GM12874 (cell line): ENCODE measurements at regions not wholly inside any gene's neighbourhood (a gene's known extent, or its start where the extent isn't known, plus 50 kb on each side); places are given as distances from the start of the nearest gene placed in this dataset.

ENCODE experiments used
- TF ChIP-seq, protein P1 (sequence below): IDR thresholded peaks from 2 replicates; pipeline ENCODE4 v1.5.1; 2011; ENCODE audit warnings: low read depth, mild to moderate bottlenecking, control low read depth, low read length, moderate library complexity; ENCODE audit not compliant: insufficient read depth

DNA sequence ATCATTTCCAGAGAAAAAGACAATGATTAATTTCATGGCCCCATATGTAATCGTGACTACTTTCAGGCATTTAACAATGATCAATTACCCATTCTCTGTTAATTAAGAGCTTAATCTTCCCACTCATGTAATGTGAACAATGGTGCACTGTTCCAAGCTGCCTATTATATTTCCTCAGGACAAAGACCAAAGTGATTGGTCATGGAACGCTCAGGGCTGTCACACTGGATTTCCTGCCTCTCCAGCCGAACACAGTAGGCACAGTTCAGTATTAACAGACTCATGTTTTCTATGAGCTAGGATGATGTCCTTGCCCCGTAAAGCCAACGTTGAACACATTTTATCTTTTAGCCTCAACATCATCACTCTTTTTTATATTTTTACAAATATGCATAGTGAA lies 142.7 kb upstream of the FZD8 start:
- TF ChIP-seq, protein P1, sequence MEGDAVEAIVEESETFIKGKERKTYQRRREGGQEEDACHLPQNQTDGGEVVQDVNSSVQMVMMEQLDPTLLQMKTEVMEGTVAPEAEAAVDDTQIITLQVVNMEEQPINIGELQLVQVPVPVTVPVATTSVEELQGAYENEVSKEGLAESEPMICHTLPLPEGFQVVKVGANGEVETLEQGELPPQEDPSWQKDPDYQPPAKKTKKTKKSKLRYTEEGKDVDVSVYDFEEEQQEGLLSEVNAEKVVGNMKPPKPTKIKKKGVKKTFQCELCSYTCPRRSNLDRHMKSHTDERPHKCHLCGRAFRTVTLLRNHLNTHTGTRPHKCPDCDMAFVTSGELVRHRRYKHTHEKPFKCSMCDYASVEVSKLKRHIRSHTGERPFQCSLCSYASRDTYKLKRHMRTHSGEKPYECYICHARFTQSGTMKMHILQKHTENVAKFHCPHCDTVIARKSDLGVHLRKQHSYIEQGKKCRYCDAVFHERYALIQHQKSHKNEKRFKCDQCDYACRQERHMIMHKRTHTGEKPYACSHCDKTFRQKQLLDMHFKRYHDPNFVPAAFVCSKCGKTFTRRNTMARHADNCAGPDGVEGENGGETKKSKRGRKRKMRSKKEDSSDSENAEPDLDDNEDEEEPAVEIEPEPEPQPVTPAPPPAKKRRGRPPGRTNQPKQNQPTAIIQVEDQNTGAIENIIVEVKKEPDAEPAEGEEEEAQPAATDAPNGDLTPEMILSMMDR, result no peak

DNA sequence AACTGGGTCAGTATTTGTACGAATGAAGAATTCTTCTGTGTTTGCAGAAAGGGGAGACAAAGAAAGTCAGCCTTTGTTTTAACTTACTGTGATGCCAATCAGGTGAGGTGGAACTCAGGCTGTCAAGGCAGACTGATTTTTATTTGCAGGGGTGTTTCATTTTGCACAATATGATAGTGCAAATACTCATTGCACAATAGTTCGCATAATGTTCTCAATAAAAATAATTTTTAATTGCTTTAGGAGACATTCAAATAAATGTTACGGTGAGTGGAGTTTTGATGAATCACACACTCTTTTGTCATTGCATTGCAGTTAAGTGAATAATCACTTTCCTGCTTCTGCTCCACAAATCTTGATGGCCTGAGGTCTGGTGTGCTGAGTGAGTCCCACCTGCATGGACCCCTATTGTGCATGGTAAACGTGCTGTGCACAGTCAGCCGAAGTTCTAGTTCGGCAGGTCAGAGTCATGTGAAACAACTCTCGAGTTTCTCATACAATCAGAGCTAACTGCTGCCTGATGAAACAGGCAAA lies 141.3 kb upstream of the FZD8 start:
- TF ChIP-seq, protein P1, result no peak

- TF ChIP-seq, protein P1, result no peak
Observed at GRCh38 chr10:35781643-35782035, 139.5 kb upstream of the FZD8 start.

GRCh38 chr10:35780970-35781642 lies 139.0 kb upstream of the FZD8 start:
- TF ChIP-seq, protein P1, result no peak

DNA sequence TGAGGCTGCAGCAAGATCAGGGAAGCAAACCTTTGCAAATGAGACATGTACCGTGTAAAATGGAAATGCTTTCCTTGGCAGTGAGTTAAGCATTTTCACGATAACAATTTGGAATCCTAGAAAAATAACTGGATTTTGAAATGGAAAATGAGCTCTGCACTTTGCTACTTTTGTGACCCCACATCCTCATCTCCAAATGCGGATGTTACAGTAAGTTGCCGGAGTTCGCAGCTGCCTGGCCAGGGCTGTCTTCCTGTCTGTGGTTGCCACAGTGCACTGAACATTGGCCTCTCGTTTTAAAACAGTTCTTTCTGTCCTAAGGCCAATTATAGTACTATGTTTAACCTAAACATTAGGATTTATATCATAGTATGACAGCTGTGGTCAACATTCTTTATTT lies 136.2 kb upstream of the FZD8 start:
- TF ChIP-seq, protein P1, result no peak

DNA sequence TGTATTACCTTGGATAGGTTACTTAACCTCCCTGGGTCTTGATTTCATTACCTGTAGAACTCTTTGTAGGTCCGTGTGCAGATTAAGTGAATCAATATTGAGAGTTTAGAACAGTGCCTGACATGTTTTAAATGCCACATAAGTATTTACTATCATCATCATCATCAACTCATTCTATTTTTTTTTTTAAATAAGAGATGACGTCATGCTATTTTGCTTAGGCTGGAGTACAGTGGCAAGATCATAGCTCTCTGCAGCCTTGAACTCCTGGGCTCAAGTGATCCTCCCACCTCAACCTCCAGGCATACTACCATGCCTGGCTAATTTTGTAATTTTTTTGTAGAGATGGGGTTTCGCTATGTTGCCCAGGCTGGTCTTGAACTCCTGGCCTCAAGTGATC lies 132.0 kb upstream of the FZD8 start:
- TF ChIP-seq, protein P1, result no peak

GRCh38 chr10:35770817-35771355 lies 128.8 kb upstream of the FZD8 start:
- TF ChIP-seq, protein P1, result no peak
